ENCODE measurements at regions not wholly inside any gene's neighbourhood (a gene's known extent, or its start where the extent isn't known, plus 50 kb on each side); places are given as distances from the start of the nearest gene placed in this dataset.

GRCh38 chr6:165985806-165986299 lies 181.8 kb downstream of the TBXT start:
- DNase-seq: no peak

- no peak for DNase-seq
Measured at GRCh38 chr6:165985281-165985805, 182.3 kb downstream of the TBXT start.

DNA sequence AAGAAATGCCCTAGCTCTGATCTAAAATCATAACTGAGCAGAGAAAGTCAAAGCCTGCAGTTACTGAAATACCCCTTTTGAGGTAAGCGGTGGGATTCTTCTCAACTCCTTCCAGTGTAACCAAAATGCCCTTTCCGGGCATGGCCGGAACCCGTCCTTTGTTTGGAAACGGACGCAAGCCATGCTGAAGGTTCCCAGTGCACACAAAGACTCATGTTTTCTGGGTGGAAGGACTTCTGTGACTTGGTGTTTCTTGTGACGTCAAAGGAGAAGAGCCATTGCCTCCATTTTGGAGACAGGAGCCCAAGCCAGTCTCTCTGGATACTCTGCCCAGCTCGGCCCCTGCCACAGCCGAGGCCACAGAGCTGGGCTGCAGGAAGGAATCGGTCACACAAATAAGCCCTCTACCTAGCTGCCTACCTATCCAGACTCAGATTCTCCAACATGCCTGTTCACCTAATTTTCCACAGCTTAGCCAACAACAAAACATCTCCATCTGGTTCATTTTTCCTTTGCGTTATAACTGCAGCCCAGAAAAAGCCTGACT lies 182.8 kb downstream of the TBXT start:
- DNase-seq: no peak

GRCh38 chr6:165983112-165984072 lies 184.3 kb downstream of the TBXT start:
- no peak for DNase-seq

DNA sequence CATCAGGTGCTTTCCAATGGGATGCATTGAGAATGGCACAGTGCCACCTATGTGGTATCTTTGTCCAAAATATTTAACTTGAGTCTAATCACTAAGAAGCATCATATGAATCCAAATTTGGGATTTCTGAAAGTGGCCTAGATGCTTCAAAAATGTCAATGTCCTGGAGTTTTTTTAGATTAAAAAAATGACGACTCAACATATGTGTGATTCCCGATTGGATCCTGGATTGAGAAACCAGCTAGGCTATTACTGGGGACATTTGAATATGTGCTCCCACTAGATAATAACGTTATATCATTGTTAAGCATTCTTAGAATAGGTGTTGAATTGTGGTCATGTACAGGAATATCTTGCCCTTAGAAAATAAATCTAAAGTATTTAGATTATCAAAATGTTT lies 189.2 kb downstream of the TBXT start:
- no peak for DNase-seq

GRCh38 chr6:165976684-165977083 lies 191.0 kb downstream of the TBXT start:
- no peak for DNase-seq

- no peak for DNase-seq
Measured at GRCh38 chr6:165974817-165975216, 192.8 kb downstream of the TBXT start.

DNA sequence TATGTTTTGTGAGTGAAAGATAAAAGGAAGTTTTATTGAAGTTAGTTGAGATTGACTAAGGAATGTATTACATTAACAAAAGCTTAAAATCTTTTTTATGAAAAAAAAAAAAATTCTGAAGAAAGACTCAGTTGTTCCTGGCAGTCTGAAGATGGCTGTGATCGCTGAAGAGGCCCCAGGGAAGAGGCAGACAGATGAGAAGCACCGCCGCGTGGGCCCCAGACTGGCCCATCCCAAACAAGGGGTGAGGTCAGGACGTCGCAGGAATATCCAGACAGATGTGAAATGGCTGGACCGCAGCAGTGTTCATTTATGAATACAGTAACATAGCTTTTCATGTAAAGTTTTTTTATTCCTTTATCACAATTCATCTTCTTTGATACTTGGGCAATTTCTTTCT lies 194.2 kb downstream of the TBXT start:
- DNase-seq: no peak

DNA sequence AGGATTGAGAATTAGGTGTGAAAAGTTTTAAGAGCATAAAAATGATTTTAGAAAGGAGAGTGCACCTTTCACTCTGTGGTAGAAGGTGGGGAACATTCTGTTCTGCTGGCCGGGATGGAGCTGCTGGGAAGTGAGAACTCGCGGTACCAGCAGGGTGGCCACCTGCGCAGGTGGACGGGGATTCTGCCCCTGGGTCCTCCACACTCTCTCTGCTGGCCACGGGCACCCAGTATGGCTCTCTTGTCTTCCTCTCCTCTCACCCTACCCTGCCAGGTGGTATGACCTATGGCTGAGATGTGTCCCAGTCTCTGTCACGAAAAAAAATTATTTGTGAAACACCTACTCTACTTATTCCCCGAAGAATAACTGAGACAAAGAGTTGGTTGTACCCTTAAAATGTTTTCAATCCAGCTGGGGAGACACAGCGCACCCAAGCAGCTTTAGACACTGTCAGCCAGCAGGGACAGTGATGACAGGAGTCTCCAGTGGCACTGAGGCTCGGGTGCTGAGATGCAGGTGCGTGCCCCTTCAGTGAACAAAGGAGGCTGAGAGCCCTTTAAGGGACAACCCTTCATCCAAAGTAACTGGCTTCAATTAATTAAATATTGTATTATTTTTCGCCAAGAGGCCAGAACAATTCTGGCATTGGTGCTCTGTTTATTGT lies 195.4 kb downstream of the TBXT start:
- DNase-seq: no peak

DNA sequence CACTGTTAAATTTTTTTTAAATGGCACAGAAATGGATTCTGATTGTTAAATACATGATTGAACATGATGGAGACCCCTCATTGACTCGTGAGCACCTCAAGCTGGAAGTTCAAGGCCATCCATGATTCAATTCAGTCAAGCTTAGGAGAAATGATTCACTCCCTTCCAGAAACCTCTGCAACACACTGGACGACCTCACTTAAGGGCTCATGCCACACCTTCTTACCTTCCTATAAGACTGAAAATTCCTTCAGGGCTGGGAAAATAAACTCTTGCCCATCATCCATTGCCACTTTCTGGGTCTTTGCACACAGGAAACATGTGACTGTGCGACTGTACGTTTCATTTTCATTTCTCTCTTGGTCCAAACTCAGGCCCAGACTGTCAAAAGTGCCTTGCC lies 196.4 kb downstream of the TBXT start:
- DNase-seq: no peak

- DNase-seq: no peak
Measured at GRCh38 chr6:165970001-165970400, 197.7 kb downstream of the TBXT start.

DNA sequence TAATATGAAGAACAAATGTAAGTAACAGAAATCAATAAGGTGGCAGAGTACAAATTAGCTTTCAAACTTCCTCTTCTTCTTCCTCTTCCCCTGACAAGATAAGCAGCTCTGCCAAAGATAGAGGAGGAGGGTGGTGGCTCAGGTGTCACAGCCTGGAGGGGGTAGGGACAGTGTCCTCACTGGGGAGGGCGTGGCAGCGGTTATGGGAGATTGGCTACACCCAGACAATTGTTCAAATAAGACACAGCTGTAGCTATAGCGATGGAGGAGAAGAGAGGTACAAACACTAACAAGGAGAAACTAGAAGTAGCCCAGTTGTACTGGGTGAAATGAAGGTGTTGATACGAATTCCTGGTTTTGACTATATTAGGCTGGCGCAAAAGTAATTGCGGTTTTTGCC lies 198.5 kb downstream of the TBXT start:
- no peak for DNase-seq

DNA sequence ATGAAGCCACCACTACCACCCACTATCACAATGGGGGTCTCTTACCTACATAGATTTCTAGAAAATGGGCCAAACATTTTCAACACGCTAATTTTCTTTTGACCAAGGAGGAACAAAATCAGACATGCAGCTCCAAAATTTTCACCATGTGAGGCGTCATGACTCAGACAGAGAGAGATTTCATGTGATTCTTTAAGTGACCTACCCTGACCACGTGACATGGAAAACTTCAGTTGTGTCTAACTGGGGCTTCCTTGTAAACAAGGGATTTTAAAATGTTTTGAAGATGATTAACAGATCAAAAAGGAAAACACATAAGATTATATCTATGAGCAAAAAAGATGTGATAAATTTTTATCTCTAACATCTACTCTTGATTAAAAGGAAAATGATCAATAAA lies 199.2 kb downstream of the TBXT start:
- no peak for DNase-seq

- no peak for DNase-seq
Measured at GRCh38 chr6:165967810-165968407, 199.7 kb downstream of the TBXT start.

GRCh38 chr6:165963750-165964149 lies 203.9 kb downstream of the TBXT start:
- no peak for DNase-seq

DNA sequence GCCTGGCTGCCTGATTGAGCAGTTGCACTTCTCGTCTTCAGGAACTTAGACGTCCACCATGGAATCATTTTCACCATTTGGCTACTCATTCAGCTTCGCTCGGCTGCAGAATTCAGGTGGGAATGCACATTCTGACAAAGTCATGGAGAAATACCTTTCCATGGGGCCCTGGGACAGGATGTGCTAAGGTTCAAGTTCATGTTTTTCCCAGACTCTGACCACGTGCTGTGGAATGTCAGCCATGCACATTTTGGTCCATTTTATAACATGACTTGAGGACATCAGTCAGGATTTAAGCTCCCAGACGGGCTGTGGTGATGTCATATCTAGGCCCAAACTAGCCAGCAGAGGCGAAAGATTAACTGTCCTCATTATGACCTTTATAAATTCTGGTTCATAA lies 205.3 kb downstream of the TBXT start:
- DNase-seq: no peak

GRCh38 chr6:165961233-165961632 lies 206.4 kb downstream of the TBXT start:
- no peak for DNase-seq

DNA sequence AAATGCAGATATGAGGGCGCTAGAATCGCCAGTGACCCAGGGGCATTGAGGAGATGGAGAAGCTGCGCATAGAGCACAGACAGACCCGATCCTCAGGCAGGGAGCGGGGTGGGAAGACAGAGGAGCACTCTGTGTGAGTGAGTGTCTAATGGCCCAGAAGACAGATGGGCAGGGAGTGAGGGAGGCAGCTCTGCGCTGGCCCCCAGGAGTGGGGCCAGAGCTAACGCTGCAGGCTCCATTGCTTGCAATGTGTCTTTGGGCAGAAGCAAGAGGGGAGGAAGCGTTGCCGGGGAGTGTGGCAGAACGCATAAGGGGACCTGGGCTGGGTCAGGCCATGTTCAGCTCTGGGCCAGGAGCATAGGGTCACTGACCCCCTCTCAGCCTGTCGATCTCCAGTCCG lies 207.0 kb downstream of the TBXT start:
- no peak for DNase-seq

- no peak for DNase-seq
Measured at GRCh38 chr6:165959627-165960026, 208.0 kb downstream of the TBXT start.

DNA sequence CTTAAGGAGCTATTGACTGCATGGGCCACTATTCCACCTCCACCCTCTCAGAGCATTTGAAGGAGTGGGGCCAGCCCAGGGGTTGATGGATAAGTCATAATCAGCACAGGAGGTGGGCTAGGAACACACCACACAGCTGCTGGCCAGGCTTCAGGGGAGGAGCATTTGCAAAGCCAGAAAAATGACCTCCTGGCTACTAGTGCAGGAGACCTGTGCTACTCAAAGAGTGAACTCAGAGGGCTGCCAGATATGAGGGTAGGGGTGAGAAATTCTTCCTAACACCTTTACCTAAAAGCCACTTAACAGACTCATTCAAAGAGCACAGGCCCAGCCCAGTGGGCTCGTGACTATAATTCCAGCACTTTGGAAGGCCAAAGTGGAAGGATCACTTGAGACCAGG lies 210.8 kb downstream of the TBXT start:
- no peak for DNase-seq

DNA sequence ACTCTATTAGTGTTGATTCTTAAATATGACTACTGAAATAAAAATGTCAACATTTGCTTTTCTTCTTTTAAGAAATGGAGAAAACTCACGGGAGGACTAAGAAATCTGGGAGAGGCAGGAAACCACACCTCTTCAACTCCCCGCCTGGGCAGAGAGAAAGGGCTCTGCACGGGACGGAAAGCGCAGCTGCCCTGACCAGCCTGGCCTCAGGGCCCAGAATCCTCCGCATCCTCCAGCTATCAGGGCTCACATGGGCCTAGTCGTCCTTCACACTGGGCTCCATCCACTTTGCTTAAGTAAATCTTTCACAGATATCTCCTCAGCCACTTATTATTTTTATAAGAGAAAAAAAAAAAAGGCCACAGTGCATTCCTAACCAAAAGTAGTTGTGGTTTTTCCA lies 215.1 kb downstream of the TBXT start:
- no peak for DNase-seq

DNA sequence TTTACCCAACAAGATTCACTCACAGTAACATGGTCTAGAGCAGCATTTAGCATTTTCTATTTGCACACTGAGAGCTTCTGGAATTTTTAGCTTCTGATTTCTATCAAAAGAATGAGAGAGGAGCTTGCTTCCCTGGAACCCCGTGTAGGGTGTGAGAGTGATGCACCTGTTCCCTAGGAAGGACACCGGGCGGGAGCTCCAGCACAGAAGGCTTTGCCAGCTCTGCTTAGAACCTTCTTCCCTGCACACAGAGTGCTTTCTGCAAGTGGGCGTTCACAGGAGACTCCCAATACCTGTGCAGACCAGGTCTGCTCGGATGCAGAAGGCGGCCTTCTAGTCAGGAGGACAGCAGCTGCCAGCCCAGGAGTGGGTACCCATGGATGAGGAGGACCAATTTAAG lies 217.3 kb downstream of the TBXT start:
- no peak for DNase-seq

DNA sequence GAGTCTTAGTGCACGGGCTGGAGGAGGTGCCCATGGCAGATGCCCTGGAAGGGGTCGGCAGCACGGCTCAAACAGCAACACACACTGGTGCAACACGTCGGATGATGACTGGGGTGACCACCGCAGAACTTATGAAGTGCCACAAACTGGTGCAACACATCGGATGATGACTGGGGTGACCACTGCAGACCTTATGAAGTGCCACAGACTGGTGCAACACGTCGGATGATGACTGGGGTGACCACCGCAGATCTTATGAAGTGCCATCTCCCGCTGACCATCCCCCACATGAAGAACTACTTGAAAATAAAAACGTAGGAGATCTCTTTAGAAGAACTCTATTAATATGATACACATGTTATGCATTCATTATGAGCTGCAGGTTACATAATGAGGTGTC lies 218.3 kb downstream of the TBXT start:
- no peak for DNase-seq

Measured in effector CD4-positive, alpha-beta T cell (primary cell).